H9 (cell line): ENCODE measurements at regions not wholly inside any gene's neighbourhood (a gene's known extent, or its start where the extent isn't known, plus 50 kb on each side); places are given as distances from the start of the nearest gene placed in this dataset.

Experiments used
- DNase-seq: peaks from one replicate; pipeline ENCODE4 v3.0.0-alpha.2; 2017
- H2AFZ ChIP-seq: one replicate; pipeline ENCODE4 v1.6.1; 2013; ENCODE audit warnings: mild to moderate bottlenecking, low read length, control low read depth, moderate library complexity
- H2AK5ac ChIP-seq: 2 replicates; pipeline ENCODE4 v1.6.1; 2013; ENCODE audit warnings: low read length, control low read depth, mixed read lengths; ENCODE audit not compliant: insufficient read length
- H2BK120ac ChIP-seq: one replicate; pipeline ENCODE4 v1.6.1; 2013; ENCODE audit warnings: low read depth, mild to moderate bottlenecking, low read length, control low read depth, inconsistent platforms; ENCODE audit not compliant: poor library complexity, severe bottlenecking
- H2BK12ac ChIP-seq: 2 replicates; pipeline ENCODE4 v1.6.1; 2013; ENCODE audit warnings: low read length, control low read depth, mixed read lengths, low read depth; ENCODE audit not compliant: insufficient read length
- H2BK15ac ChIP-seq: 2 replicates; pipeline ENCODE4 v1.6.1; 2013; ENCODE audit warnings: low read depth, low read length, control low read depth
- H2BK20ac ChIP-seq: one replicate; pipeline ENCODE4 v1.6.1; 2013; ENCODE audit warnings: low read depth, mild to moderate bottlenecking, low read length, control low read depth, inconsistent platforms; ENCODE audit not compliant: poor library complexity, severe bottlenecking
- H2BK5ac ChIP-seq: 2 replicates; pipeline ENCODE4 v1.6.1; 2013; ENCODE audit warnings: low read length, control low read depth, mixed read lengths; ENCODE audit not compliant: insufficient read length
- H3K14ac ChIP-seq: 2 replicates; pipeline ENCODE4 v1.6.1; 2013; ENCODE audit warnings: low read length, control low read depth; ENCODE audit not compliant: insufficient read depth
- H3K18ac ChIP-seq: 2 replicates; pipeline ENCODE4 v1.6.1; 2013; ENCODE audit warnings: low read depth, mild to moderate bottlenecking, mixed read lengths, low read length, control low read depth; ENCODE audit not compliant: insufficient read length
- H3K23ac ChIP-seq: 2 replicates; pipeline ENCODE4 v1.6.1; 2013; ENCODE audit warnings: low read length, control low read depth, mixed read lengths, low read depth; ENCODE audit not compliant: insufficient read length
- H3K23me2 ChIP-seq: 2 replicates; pipeline ENCODE4 v1.6.1; 2013; ENCODE audit warnings: low read depth, mild to moderate bottlenecking, mixed read lengths, low read length, control low read depth; ENCODE audit not compliant: insufficient read length, poor library complexity, severe bottlenecking
- H3K27ac ChIP-seq: 2 replicates; pipeline ENCODE4 v1.5.1; 2013; ENCODE audit warnings: low read length, control low read depth, mixed read lengths, low read depth; ENCODE audit not compliant: insufficient read length
- H3K27me3 ChIP-seq: 2 replicates; pipeline ENCODE4 v1.6.1; 2013; ENCODE audit warnings: low read length, control low read depth, inconsistent platforms; ENCODE audit not compliant: insufficient read depth
- H3K4ac ChIP-seq: 2 replicates; pipeline ENCODE4 v1.6.1; 2013; ENCODE audit warnings: low read depth, mild to moderate bottlenecking, control low read depth, inconsistent platforms, low read length, moderate library complexity
- H3K4me1 ChIP-seq: 2 replicates; pipeline ENCODE4 v1.6.1; 2013; ENCODE audit warnings: low read length, control low read depth, inconsistent platforms; ENCODE audit not compliant: insufficient read depth
- H3K4me2 ChIP-seq: 2 replicates; pipeline ENCODE4 v1.6.1; 2013; ENCODE audit warnings: low read length, control low read depth, mixed read lengths; ENCODE audit not compliant: insufficient read length, insufficient read depth
- H3K56ac ChIP-seq: 2 replicates; pipeline ENCODE4 v1.6.1; 2013; ENCODE audit warnings: low read depth, mild to moderate bottlenecking, mixed read lengths, low read length, control low read depth; ENCODE audit not compliant: insufficient read length
- H3K79me1 ChIP-seq: 2 replicates; pipeline ENCODE4 v1.6.1; 2013; ENCODE audit warnings: low read depth, mild to moderate bottlenecking, moderate library complexity, low read length, control low read depth, inconsistent platforms; ENCODE audit not compliant: insufficient read depth, poor library complexity, severe bottlenecking
- H3K79me2 ChIP-seq: 2 replicates; pipeline ENCODE4 v1.6.1; 2013; ENCODE audit warnings: low read length, control low read depth, inconsistent platforms; ENCODE audit not compliant: insufficient read depth
- H3K9ac ChIP-seq: 2 replicates; pipeline ENCODE4 v1.6.1; 2013; ENCODE audit warnings: low read length, control low read depth, mixed read lengths; ENCODE audit not compliant: insufficient read length; ENCODE audit errors: extremely low read depth
- H3K9me3 ChIP-seq: one replicate; pipeline ENCODE4 v1.6.1; 2013; ENCODE audit warnings: low read depth, low read length, inconsistent platforms; ENCODE audit not compliant: control insufficient read depth
- H3T11ph ChIP-seq: one replicate; pipeline ENCODE4 v1.6.1; 2013; ENCODE audit warnings: mild to moderate bottlenecking, low read length, control low read depth, inconsistent platforms
- H4K20me1 ChIP-seq: one replicate; pipeline ENCODE4 v1.6.1; 2013; ENCODE audit not compliant: control insufficient read depth, insufficient read length, insufficient read depth
- H4K5ac ChIP-seq: 2 replicates; pipeline ENCODE4 v1.6.1; 2013; ENCODE audit warnings: low read depth, mild to moderate bottlenecking, mixed read lengths, low read length, control low read depth; ENCODE audit not compliant: insufficient read length
- H4K8ac ChIP-seq: replicated peaks from 2 replicates; pipeline ENCODE4 v1.6.1; 2013; ENCODE audit warnings: low read length, control low read depth, mixed read lengths, low read depth; ENCODE audit not compliant: insufficient read length
- H4K91ac ChIP-seq: 2 replicates; pipeline ENCODE4 v1.6.1; 2013; ENCODE audit warnings: low read depth, mild to moderate bottlenecking, moderate library complexity, mixed read lengths, low read length, control low read depth; ENCODE audit not compliant: insufficient read length
- H3K27ac Mint-ChIP-seq, 3 experiments: 2 replicates in 2 of 3; 3 replicates in 1 of 3; pipeline ENCODE4 v1.8.0; 2020 to 2021; ENCODE audit warnings: mixed read lengths in 3 of 3, mild to moderate bottlenecking in 1 of 3, moderate library complexity in 1 of 3
- H3K27me3 Mint-ChIP-seq: 2 replicates; pipeline ENCODE4 v1.8.0; 2021; ENCODE audit warnings: low read depth, mild to moderate bottlenecking, moderate library complexity, mixed read lengths
- H3K36me3 Mint-ChIP-seq, 3 experiments: 2 replicates in 2 of 3; 3 replicates in 1 of 3; pipeline ENCODE4 v1.8.0; 2020 to 2021; ENCODE audit warnings: low read depth in 3 of 3, mixed read lengths in 3 of 3; ENCODE audit not compliant: insufficient read depth in 1 of 3
- H3K4me1 Mint-ChIP-seq, 2 experiments: 2 replicates each; pipeline ENCODE4 v1.8.0; 2020; ENCODE audit warnings: mixed read lengths in 2 of 2
- H3K4me3 Mint-ChIP-seq, 2 experiments: 2 replicates in 1 of 2; 3 replicates in 1 of 2; pipeline ENCODE4 v1.8.0; 2020 to 2021; ENCODE audit warnings: mild to moderate bottlenecking in 2 of 2, mixed read lengths in 2 of 2, moderate library complexity in 1 of 2
- H3K9me3 Mint-ChIP-seq, 2 experiments: 2 replicates in 1 of 2; 3 replicates in 1 of 2; pipeline ENCODE4 v1.8.0; 2020; ENCODE audit warnings: mild to moderate bottlenecking in 2 of 2, mixed read lengths in 2 of 2, moderate library complexity in 1 of 2
- WGBS: extraction: QIAGEN DNeasy Blood & Tissue Kit; methylation state at CpG from one replicate; pipeline ENCODE4 v1.1.7; 2013; ENCODE audit warnings: missing lambda C conversion rate, low lambda C conversion rate, mixed read lengths; ENCODE audit not compliant: insufficient read length; ENCODE audit errors: extremely low coverage; 5-methylcytosine and 5-hydroxymethylcytosine counted together
- TF ChIP-seq, protein P1 (sequence below): fragments of 200-600 bp; sonication (generic); conservative IDR thresholded peaks from 3 replicates; pipeline ENCODE4 v1.8.0; 2021; ENCODE audit warnings: antibody characterized with exemption, mild to moderate bottlenecking

DNA sequence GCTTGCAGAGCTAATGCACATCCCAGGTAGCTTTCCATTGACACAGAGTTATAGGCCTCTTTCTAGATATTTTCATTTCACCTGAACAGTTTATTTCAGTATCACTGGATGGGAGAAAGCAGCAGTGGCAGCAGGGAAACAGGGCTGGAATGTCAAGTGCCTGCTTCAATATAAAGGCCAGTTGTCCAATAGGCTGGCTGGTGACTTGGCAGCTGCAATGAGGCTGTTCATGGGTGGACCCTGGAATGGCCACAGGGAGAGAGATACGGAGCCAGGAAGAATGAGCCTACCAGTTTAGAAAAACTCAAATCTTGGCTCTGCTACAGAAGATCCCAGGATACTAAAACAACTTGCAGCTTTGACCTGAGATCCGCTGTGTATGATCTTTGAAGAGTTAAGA lies 185.0 kb downstream of the BCL11A start:
- Histone ChIP-seq H3T11ph (no peak overlapping the region), H2BK120ac (no peak overlapping the region), H3K14ac (no peak overlapping the region), H4K8ac (no peak overlapping the region), H3K23me2 (no peaks in the 10 kb centered on the region), H2AK5ac (no peak overlapping the region), H3K27ac (no peak overlapping the region), H3K79me2 (no peaks in the 10 kb centered on the region), H3K56ac (no peak overlapping the region), H3K4ac (no peak overlapping the region), H2BK5ac (no peak overlapping the region), H3K79me1 (no peaks in the 10 kb centered on the region), H4K5ac (no peak overlapping the region), H3K4me1 (no peaks in the 10 kb centered on the region; the same call in 1 of the 2 replicates), H4K91ac (no peak overlapping the region), H4K20me1 (no peaks in the 10 kb centered on the region), H3K27me3 (no peaks in the 10 kb centered on the region), H2BK20ac (no peak overlapping the region), H3K9me3 (no peaks in the 10 kb centered on the region), H3K18ac (no peak overlapping the region), H2BK12ac (no peak overlapping the region), H3K9ac (no peak overlapping the region), H2AFZ (no peak overlapping the region), H3K23ac (no peak overlapping the region), H2BK15ac (no peak overlapping the region), H3K4me2 (no peak overlapping the region)
- no peaks in the 10 kb centered on the region for H3K36me3 Mint-ChIP-seq
- no peak overlapping the region; a peak in 1 of 7 replicates for H3K27ac Mint-ChIP-seq
- H3K4me1 Mint-ChIP-seq = peaks cover 21 to 26% of the 10 kb centered on the region in 2 experiments
- H3K27me3 Mint-ChIP-seq = peaks cover 3% of the 10 kb centered on the region
- peak; percentile 14 for DNase-seq
- no peak overlapping the region for H3K4me3 Mint-ChIP-seq
- H3K9me3 Mint-ChIP-seq = no peaks in the 10 kb centered on the region
- TF ChIP-seq, protein P1, sequence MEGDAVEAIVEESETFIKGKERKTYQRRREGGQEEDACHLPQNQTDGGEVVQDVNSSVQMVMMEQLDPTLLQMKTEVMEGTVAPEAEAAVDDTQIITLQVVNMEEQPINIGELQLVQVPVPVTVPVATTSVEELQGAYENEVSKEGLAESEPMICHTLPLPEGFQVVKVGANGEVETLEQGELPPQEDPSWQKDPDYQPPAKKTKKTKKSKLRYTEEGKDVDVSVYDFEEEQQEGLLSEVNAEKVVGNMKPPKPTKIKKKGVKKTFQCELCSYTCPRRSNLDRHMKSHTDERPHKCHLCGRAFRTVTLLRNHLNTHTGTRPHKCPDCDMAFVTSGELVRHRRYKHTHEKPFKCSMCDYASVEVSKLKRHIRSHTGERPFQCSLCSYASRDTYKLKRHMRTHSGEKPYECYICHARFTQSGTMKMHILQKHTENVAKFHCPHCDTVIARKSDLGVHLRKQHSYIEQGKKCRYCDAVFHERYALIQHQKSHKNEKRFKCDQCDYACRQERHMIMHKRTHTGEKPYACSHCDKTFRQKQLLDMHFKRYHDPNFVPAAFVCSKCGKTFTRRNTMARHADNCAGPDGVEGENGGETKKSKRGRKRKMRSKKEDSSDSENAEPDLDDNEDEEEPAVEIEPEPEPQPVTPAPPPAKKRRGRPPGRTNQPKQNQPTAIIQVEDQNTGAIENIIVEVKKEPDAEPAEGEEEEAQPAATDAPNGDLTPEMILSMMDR = no peak
- no CpG with 5 or more reads among the region's 2 CpGs for WGBS
